Progenitor cell of endocrine pancreas (in vitro differentiated cells): ENCODE measurements at regions not wholly inside any gene's neighbourhood (a gene's known extent, or its start where the extent isn't known, plus 50 kb on each side); places are given as distances from the start of the nearest gene placed in this dataset.

Experiments
- DNase-seq: peaks from one replicate; pipeline ENCODE4 v3.0.0; 2021; ENCODE audit warnings: low spot score; ENCODE audit not compliant: unreplicated experiment
- H3K27ac Mint-ChIP-seq: 2 replicates; pipeline ENCODE4 v1.8.0; 2021; ENCODE audit warnings: mild to moderate bottlenecking, moderate library complexity, mixed read lengths
- H3K27me3 Mint-ChIP-seq: 2 replicates; pipeline ENCODE4 v1.8.0; 2021; ENCODE audit warnings: mixed read lengths
- H3K36me3 Mint-ChIP-seq: 2 replicates; pipeline ENCODE4 v1.8.0; 2022; ENCODE audit warnings: mixed read lengths; ENCODE audit not compliant: insufficient read depth
- H3K4me1 Mint-ChIP-seq: 2 replicates; pipeline ENCODE4 v1.8.0; 2021; ENCODE audit warnings: low read depth, mixed read lengths
- H3K4me3 Mint-ChIP-seq: 2 replicates; pipeline ENCODE4 v1.8.0; 2021; ENCODE audit warnings: low read depth, mild to moderate bottlenecking, moderate library complexity, mixed read lengths
- H3K9me3 Mint-ChIP-seq: 2 replicates; pipeline ENCODE4 v1.8.0; 2021; ENCODE audit warnings: low read depth, mixed read lengths
- CTCF ChIP-seq: fragments of 200-600 bp; sonication (generic); IDR thresholded peaks from one replicate; pipeline ENCODE4 v1.5.0; 2021; ENCODE audit warnings: antibody characterized with exemption, mild to moderate bottlenecking; ENCODE audit not compliant: unreplicated experiment

GRCh38 chr6:68013780-68014515 is 621.1 kb upstream of the ADGRB3 start:
- H3K27ac Mint-ChIP-seq, result no peak overlapping the region
- no peaks in the 10 kb centered on the region for H3K27me3 Mint-ChIP-seq
- no peak for TF ChIP-seq CTCF
- no peak for DNase-seq
- no peaks in the 10 kb centered on the region for H3K4me1 Mint-ChIP-seq
- H3K9me3 Mint-ChIP-seq, result no peaks in the 10 kb centered on the region
- no peak overlapping the region for H3K4me3 Mint-ChIP-seq
- no peaks in the 10 kb centered on the region for H3K36me3 Mint-ChIP-seq

GRCh38 chr6:68012822-68013221 is 622.3 kb upstream of the ADGRB3 start:
- Mint-ChIP-seq H3K4me3 (no peak overlapping the region), H3K9me3 (peaks cover 5% of the 10 kb centered on the region), H3K27ac (no peak overlapping the region), H3K27me3 (no peaks in the 10 kb centered on the region), H3K36me3 (no peaks in the 10 kb centered on the region), H3K4me1 (no peaks in the 10 kb centered on the region)
- DNase-seq, result no peak
- TF ChIP-seq CTCF, result no peak

GRCh38 chr6:68010936-68011335 is 624.1 kb upstream of the ADGRB3 start:
- no peaks in the 10 kb centered on the region for H3K27me3 Mint-ChIP-seq
- no peak overlapping the region for H3K27ac Mint-ChIP-seq
- H3K9me3 Mint-ChIP-seq, result peaks cover 5% of the 10 kb centered on the region
- H3K4me1 Mint-ChIP-seq, result no peaks in the 10 kb centered on the region
- no peak overlapping the region for H3K4me3 Mint-ChIP-seq
- no peak for TF ChIP-seq CTCF
- H3K36me3 Mint-ChIP-seq, result no peaks in the 10 kb centered on the region
- no peak for DNase-seq

GRCh38 chr6:68008445-68008844 is 626.6 kb upstream of the ADGRB3 start:
- Mint-ChIP-seq H3K27me3 (no peaks in the 10 kb centered on the region), H3K9me3 (peaks cover 5% of the 10 kb centered on the region), H3K36me3 (no peaks in the 10 kb centered on the region), H3K4me1 (no peaks in the 10 kb centered on the region), H3K4me3 (no peak overlapping the region), H3K27ac (no peak overlapping the region)
- no peak for TF ChIP-seq CTCF
- no peak for DNase-seq

- no peaks in the 10 kb centered on the region for H3K27me3 Mint-ChIP-seq
- H3K27ac Mint-ChIP-seq, result no peak overlapping the region
- H3K4me1 Mint-ChIP-seq, result no peaks in the 10 kb centered on the region
- TF ChIP-seq CTCF, result no peak
- DNase-seq, result no peak
- no peaks in the 10 kb centered on the region for H3K36me3 Mint-ChIP-seq
- H3K9me3 Mint-ChIP-seq, result peaks cover 5% of the 10 kb centered on the region
- H3K4me3 Mint-ChIP-seq, result no peak overlapping the region
Measured at GRCh38 chr6:68007717-68008116, 627.4 kb upstream of the ADGRB3 start.
